Suppressor macrophage treated with lipopolysaccharide for 1 hour (primary cell): ENCODE measurements at regions not wholly inside any gene's neighbourhood (a gene's known extent, or its start where the extent isn't known, plus 50 kb on each side); places are given as distances from the start of the nearest gene placed in this dataset.

Source experiments
- DNase-seq, 3 donors: peaks; one replicate each; pipeline ENCODE4 v3.0.0-alpha.2; 2020 to 2022

GRCh38 chr2:148567716-148568115 is 76.8 kb upstream of the EPC2 start:
- no peak for DNase-seq

GRCh38 chr2:148568597-148568996 is 76.0 kb upstream of the EPC2 start:
- no peak for DNase-seq

GRCh38 chr2:148569221-148569620 is 75.3 kb upstream of the EPC2 start:
- no peak for DNase-seq

- no peak for DNase-seq
These were observed 73.6 kb upstream of the EPC2 start for GRCh38 chr2:148570989-148571388.

GRCh38 chr2:148577845-148578492 is 66.6 kb upstream of the EPC2 start:
- no peak for DNase-seq

- DNase-seq: no peak
These were observed 66.1 kb upstream of the EPC2 start for GRCh38 chr2:148578493-148578884.

- no peak for DNase-seq
These were observed 61.7 kb upstream of the EPC2 start for GRCh38 chr2:148582679-148583511.

- DNase-seq: no peak
These were observed 58.9 kb upstream of the EPC2 start for GRCh38 chr2:148585696-148586095.

- DNase-seq: no peak
These were observed 57.9 kb upstream of the EPC2 start for GRCh38 chr2:148586522-148587128.

- no peak for DNase-seq
These were observed 53.9 kb upstream of the EPC2 start for GRCh38 chr2:148590612-148591011.

- peak; percentile 56 to 78 (median 70) for DNase-seq
These were observed 51.8 kb upstream of the EPC2 start for GRCh38 chr2:148592791-148593190.

- no peak for DNase-seq
These were observed 51.1 kb upstream of the EPC2 start for GRCh38 chr2:148593421-148593820.

- no peak for DNase-seq
These were observed 50.3 kb upstream of the EPC2 start for GRCh38 chr2:148594216-148594615.
